Right renal pelvis (tissue), 4 donors: ENCODE measurements at regions not wholly inside any gene's neighbourhood (a gene's known extent, or its start where the extent isn't known, plus 50 kb on each side); places are given as distances from the start of the nearest gene placed in this dataset.

Experiments used
- DNase-seq, 4 donors: peaks; one replicate each; pipeline ENCODE4 v3.0.0-alpha.2; 2013; ENCODE audit warnings: low read depth in 4 of 4, low spot score in 3 of 4, missing footprints in 1 of 4

- no peak for DNase-seq
Observed at GRCh38 chr10:29395409-29395808, 106.5 kb downstream of the LYZL1 start.

- DNase-seq, result no peak
Observed at GRCh38 chr10:29397221-29397620, 108.4 kb downstream of the LYZL1 start.

GRCh38 chr10:29403208-29403607 is 114.3 kb downstream of the LYZL1 start:
- DNase-seq, result no peak

- DNase-seq, result no peak
Observed at GRCh38 chr10:29407280-29407858, 118.5 kb downstream of the LYZL1 start.
